HEK293 (cell line): ENCODE measurements at regions not wholly inside any gene's neighbourhood (a gene's known extent, or its start where the extent isn't known, plus 50 kb on each side); places are given as distances from the start of the nearest gene placed in this dataset.

Experiments
- CTCF ChIA-PET: fragments of 350-600 bp; formaldehyde crosslinking; extraction: SDS; loops from one replicate; lab custom pipeline; 2021; ENCODE audit warnings: antibody characterized with exemption; lab: Yijun Ruan, JAX
- POLR2A ChIA-PET: fragments of 300-600 bp; formaldehyde crosslinking; extraction: SDS; loops from one replicate; lab custom pipeline; 2020; ENCODE audit warnings: antibody characterized with exemption, inconsistent platforms; lab: Yijun Ruan, JAX
- H3K27ac ChIP-seq: fragments of 200-500 bp; sonication (Bioruptor generic); 2 replicates; pipeline ENCODE4 v1.5.1; 2014; ENCODE audit warnings: low read depth, low read length, control low read depth, inconsistent platforms; ENCODE audit errors: extremely low read depth
- H3K36me3 ChIP-seq, 2 experiments: fragments of 200-500 bp in 1 of 2; sonication (Bioruptor generic) in 1 of 2; 1 replicate in 1 of 2; 2 replicates in 1 of 2; pipeline ENCODE4 v1.5.1; 2014 to 2017; ENCODE audit warnings: inconsistent platforms in 2 of 2, low read length in 2 of 2; ENCODE audit not compliant: control insufficient read depth in 2 of 2, insufficient read depth in 1 of 2
- H3K4me1 ChIP-seq: fragments of 200-500 bp; sonication (Bioruptor generic); 2 replicates; pipeline ENCODE4 v1.5.1; 2014; ENCODE audit warnings: mild to moderate bottlenecking, low read length, inconsistent platforms; ENCODE audit not compliant: control insufficient read depth, insufficient read depth
- H3K4me3 ChIP-seq: 2 replicates; pipeline ENCODE4 v1.5.1; 2011; ENCODE audit warnings: low read depth, mild to moderate bottlenecking, control low read depth, low read length, moderate library complexity
- H3K9me3 ChIP-seq: fragments of 200-500 bp; sonication (Bioruptor generic); 2 replicates; pipeline ENCODE4 v1.5.1; 2014; ENCODE audit warnings: low read depth, low read length, inconsistent platforms; ENCODE audit not compliant: control insufficient read depth, insufficient read depth
- BCL11A ChIP-seq: fragments of 450-650 bp; formaldehyde crosslinking; IDR thresholded peaks from 2 replicates; pipeline ENCODE4 v1.5.1; 2016; ENCODE audit warnings: low read depth, missing biosample characterization, missing genetic modification characterization
- BCL11B ChIP-seq: fragments of 450-650 bp; formaldehyde crosslinking; IDR thresholded peaks from 2 replicates; pipeline ENCODE4 v1.5.1; 2016; ENCODE audit warnings: low read depth, missing biosample characterization, missing genetic modification characterization
- EGR2 ChIP-seq: fragments of 450-650 bp; formaldehyde crosslinking; IDR thresholded peaks from 2 replicates; pipeline ENCODE4 v1.5.1; 2016; ENCODE audit warnings: low read depth, missing biosample characterization, missing genetic modification characterization
- IKZF3 ChIP-seq: fragments of 450-650 bp; IDR thresholded peaks from 2 replicates; pipeline ENCODE4 v1.5.0; 2018; ENCODE audit warnings: missing biosample characterization, mild to moderate bottlenecking, missing genetic modification characterization, moderate library complexity
- INSM2 ChIP-seq: fragments of 450-650 bp; formaldehyde crosslinking; IDR thresholded peaks from 2 replicates; pipeline ENCODE4 v1.5.1; 2016; ENCODE audit warnings: missing biosample characterization, missing genetic modification characterization
- KLF10 ChIP-seq: fragments of 450-650 bp; IDR thresholded peaks from 2 replicates; pipeline ENCODE4 v1.5.1; 2018; ENCODE audit warnings: missing biosample characterization, mild to moderate bottlenecking, missing genetic modification characterization
- PRDM1 ChIP-seq: fragments of 450-650 bp; formaldehyde crosslinking; IDR thresholded peaks from 2 replicates; pipeline ENCODE4; 2016; ENCODE audit warnings: missing biosample characterization, missing genetic modification characterization
- REPIN1 ChIP-seq: fragments of 450-650 bp; formaldehyde crosslinking; IDR thresholded peaks from 2 replicates; pipeline ENCODE4 v1.5.1; 2017; ENCODE audit warnings: missing biosample characterization, missing genetic modification characterization, low read depth
- SCRT1 ChIP-seq: fragments of 450-650 bp; formaldehyde crosslinking; IDR thresholded peaks from 2 replicates; pipeline ENCODE4 v1.5.1; 2016; ENCODE audit warnings: missing biosample characterization, missing genetic modification characterization, borderline replicate concordance
- ZBTB10 ChIP-seq: fragments of 450-650 bp; formaldehyde crosslinking; IDR thresholded peaks from 2 replicates; pipeline ENCODE4 v1.5.1; 2016; ENCODE audit warnings: missing biosample characterization, missing genetic modification characterization
- ZEB2 ChIP-seq: fragments of 450-650 bp; formaldehyde crosslinking; IDR thresholded peaks from 2 replicates; pipeline ENCODE4 v1.5.1; 2016; ENCODE audit warnings: missing biosample characterization, missing genetic modification characterization
- ZFP37 ChIP-seq: fragments of 450-650 bp; formaldehyde crosslinking; IDR thresholded peaks from 2 replicates; pipeline ENCODE4 v1.5.1; 2016; ENCODE audit warnings: missing biosample characterization, missing genetic modification characterization
- ZNF266 ChIP-seq: fragments of 450-650 bp; formaldehyde crosslinking; IDR thresholded peaks from 2 replicates; pipeline ENCODE4 v1.5.1; 2016; ENCODE audit warnings: missing biosample characterization, missing genetic modification characterization, low read depth
- ZNF449 ChIP-seq: fragments of 450-650 bp; formaldehyde crosslinking; IDR thresholded peaks from 2 replicates; pipeline ENCODE4 v1.5.1; 2017; ENCODE audit warnings: missing biosample characterization, mild to moderate bottlenecking, missing genetic modification characterization, moderate library complexity
- ZNF560 ChIP-seq: fragments of 450-650 bp; formaldehyde crosslinking; IDR thresholded peaks from 2 replicates; pipeline ENCODE4 v1.5.1; 2017; ENCODE audit warnings: missing biosample characterization, missing genetic modification characterization, borderline replicate concordance
- ZNF654 ChIP-seq: fragments of 450-650 bp; formaldehyde crosslinking; IDR thresholded peaks from 2 replicates; pipeline ENCODE4 v1.5.1; 2016; ENCODE audit warnings: low read depth, missing biosample characterization, missing genetic modification characterization
- ZNF660 ChIP-seq: fragments of 450-650 bp; IDR thresholded peaks from 2 replicates; pipeline ENCODE4 v1.5.1; 2018; ENCODE audit warnings: missing biosample characterization, mild to moderate bottlenecking, missing genetic modification characterization
- ZNF677 ChIP-seq: fragments of 450-650 bp; IDR thresholded peaks from 2 replicates; pipeline ENCODE4 v1.5.0; 2018; ENCODE audit warnings: missing biosample characterization, mild to moderate bottlenecking, missing genetic modification characterization, moderate library complexity
- ZNF76 ChIP-seq: fragments of 450-650 bp; formaldehyde crosslinking; IDR thresholded peaks from 2 replicates; pipeline ENCODE4; 2016; ENCODE audit warnings: low read depth, missing biosample characterization, missing genetic modification characterization, borderline replicate concordance
- ZSCAN30 ChIP-seq: fragments of 450-650 bp; IDR thresholded peaks from 2 replicates; pipeline ENCODE4 v1.5.1; 2018; ENCODE audit warnings: missing biosample characterization, mild to moderate bottlenecking, missing genetic modification characterization, moderate library complexity
- ZSCAN5A ChIP-seq: fragments of 450-650 bp; formaldehyde crosslinking; IDR thresholded peaks from 2 replicates; pipeline ENCODE4 v1.5.1; 2016; ENCODE audit warnings: missing biosample characterization, missing genetic modification characterization

- Histone ChIP-seq H3K36me3 (no peaks in the 10 kb centered on the region), H3K27ac (no peak overlapping the region), H3K9me3 (no peaks in the 10 kb centered on the region), H3K4me3 (no peak overlapping the region), H3K4me1 (no peaks in the 10 kb centered on the region)
- CTCF ChIA-PET = interaction anchor here (0.6 kb wide), 1 partner anchor 131 kb away, joined by 4 read pairs; no protein-coding TSS in a partner anchor
- TF ChIP-seq ZNF76 (tag by site-specific recombination) = no peak
- TF ChIP-seq PRDM1 (tag by site-specific recombination) = no peak
- TF ChIP-seq ZSCAN30 (tag by site-specific recombination) = no peak
- POLR2A ChIA-PET = no interaction called here
Measured at GRCh38 chr9:109923471-109923760, 143.4 kb downstream of the PALM2AKAP2 start.

- POLR2A ChIA-PET = no interaction called here
- Histone ChIP-seq H3K27ac (no peak overlapping the region), H3K4me1 (no peaks in the 10 kb centered on the region), H3K36me3 (no peaks in the 10 kb centered on the region), H3K4me3 (no peak overlapping the region), H3K9me3 (no peaks in the 10 kb centered on the region)
- CTCF ChIA-PET = no interaction called here
- TF ChIP-seq KLF10 (tag by site-specific recombination) (no peak), ZBTB10 (tag by site-specific recombination) (no peak), EGR2 (tag by site-specific recombination) (no peak), ZNF266 (tag by site-specific recombination) (no peak), PRDM1 (tag by site-specific recombination) (no peak), ZNF449 (no peak), ZEB2 (tag by site-specific recombination) (no peak), SCRT1 (tag by site-specific recombination) (no peak), ZSCAN5A (tag by site-specific recombination) (no peak), ZNF660 (tag by site-specific recombination) (no peak), IKZF3 (tag by site-specific recombination) (no peak), BCL11A (tag by site-specific recombination) (no peak), REPIN1 (no peak), ZFP37 (tag by site-specific recombination) (no peak), INSM2 (no peak), BCL11B (tag by site-specific recombination) (no peak), ZNF677 (tag by site-specific recombination) (no peak), ZNF654 (tag by site-specific recombination) (no peak), ZNF560 (tag by site-specific recombination) (no peak)
Measured at GRCh38 chr9:109923806-109924205, 143.8 kb downstream of the PALM2AKAP2 start.
